GM21529 (cell line): ENCODE measurements at regions not wholly inside any gene's neighbourhood (a gene's known extent, or its start where the extent isn't known, plus 50 kb on each side); places are given as distances from the start of the nearest gene placed in this dataset.

Experiments used
- ATAC-seq: cut with Tn5 transposase; IDR thresholded peaks from one replicate; pipeline ENCODE4 v1.9.1; 2021; ENCODE audit not compliant: unreplicated experiment

- ATAC-seq = no peak
Measured at GRCh38 chr12:127559349-127560040, 707.5 kb upstream of the TMEM132C start.

GRCh38 chr12:127560041-127560478, 706.9 kb upstream of the TMEM132C start:
- ATAC-seq = no peak

GRCh38 chr12:127562816-127563215, 704.2 kb upstream of the TMEM132C start:
- no peak for ATAC-seq

GRCh38 chr12:127565241-127565640, 701.7 kb upstream of the TMEM132C start:
- ATAC-seq = no peak

GRCh38 chr12:127567531-127567930, 699.4 kb upstream of the TMEM132C start:
- ATAC-seq = no peak

- ATAC-seq = no peak
Measured at GRCh38 chr12:127570387-127570786, 696.6 kb upstream of the TMEM132C start.

GRCh38 chr12:127570793-127571360, 696.1 kb upstream of the TMEM132C start:
- no peak for ATAC-seq

- no peak for ATAC-seq
Measured at GRCh38 chr12:127571578-127571977, 695.4 kb upstream of the TMEM132C start.

GRCh38 chr12:127579446-127579845, 687.5 kb upstream of the TMEM132C start:
- no peak for ATAC-seq

GRCh38 chr12:127582074-127582473, 684.9 kb upstream of the TMEM132C start:
- ATAC-seq = no peak

GRCh38 chr12:127583041-127583440, 683.9 kb upstream of the TMEM132C start:
- no peak for ATAC-seq

GRCh38 chr12:127588249-127588648, 678.7 kb upstream of the TMEM132C start:
- no peak for ATAC-seq

GRCh38 chr12:127589541-127589940, 677.4 kb upstream of the TMEM132C start:
- no peak for ATAC-seq

GRCh38 chr12:127590868-127591267, 676.1 kb upstream of the TMEM132C start:
- no peak for ATAC-seq

- no peak for ATAC-seq
Measured at GRCh38 chr12:127592245-127592644, 674.7 kb upstream of the TMEM132C start.

GRCh38 chr12:127594351-127594970, 672.5 kb upstream of the TMEM132C start:
- no peak for ATAC-seq

- ATAC-seq = no peak
Measured at GRCh38 chr12:127595506-127595905, 671.5 kb upstream of the TMEM132C start.

- no peak for ATAC-seq
Measured at GRCh38 chr12:127596891-127597290, 670.1 kb upstream of the TMEM132C start.

- ATAC-seq = no peak
Measured at GRCh38 chr12:127599436-127599835, 667.5 kb upstream of the TMEM132C start.

GRCh38 chr12:127600211-127600610, 666.8 kb upstream of the TMEM132C start:
- ATAC-seq = no peak

- ATAC-seq = no peak
Measured at GRCh38 chr12:127606476-127607015, 660.4 kb upstream of the TMEM132C start.

- no peak for ATAC-seq
Measured at GRCh38 chr12:127607146-127607725, 659.7 kb upstream of the TMEM132C start.
